HepG2 (cell line): ENCODE measurements at regions not wholly inside any gene's neighbourhood (a gene's known extent, or its start where the extent isn't known, plus 50 kb on each side); places are given as distances from the start of the nearest gene placed in this dataset.

Experiments
- ATAC-seq: fragments of 200-7000 bp; cut with Tn5 transposase; 3 replicates; pipeline ENCODE4 v1.9.1; 2020; ENCODE audit warnings: mild to moderate bottlenecking, moderate library complexity
- BruUV-seq: library from RNA; stranded (reverse); fragments of 400-500 nt; replicated peaks from 2 replicates; lab custom pipeline; 2021; lab: Mats Ljungman, UMichigan
- CTCF ChIA-PET: fragments of 300-600 bp; formaldehyde crosslinking; extraction: SDS; loops from one replicate; lab custom pipeline; 2021; ENCODE audit warnings: low total read pairs, inconsistent platforms, low intra/inter-chr PET ratio; lab: Yijun Ruan, JAX
- POLR2A ChIA-PET: fragments of 350-600 bp; sonication (Branson Sonifier 250); formaldehyde crosslinking; loops from one replicate; lab custom pipeline; 2020; ENCODE audit warnings: antibody characterized with exemption, inconsistent platforms; lab: Yijun Ruan, JAX
- DNase-seq: peaks from one replicate; pipeline ENCODE4 v3.0.0-alpha.2; 2015; ENCODE audit warnings: low spot score
- FAIRE-seq: peaks from 3 replicates; lab custom pipeline; 2011; peaks lifted over from hg19 to GRCh38; lab: Jason Lieb, UNC
- H2AFZ ChIP-seq: one replicate; pipeline ENCODE4 v1.6.1; 2011; ENCODE audit warnings: low read length, inconsistent platforms
- H3K27ac ChIP-seq: fragments of 300-600 bp; 3 replicates; pipeline ENCODE4 v1.8.0; 2011; ENCODE audit warnings: mixed run types, mild to moderate bottlenecking, mixed read lengths, low read length, inconsistent platforms; ENCODE audit not compliant: insufficient read depth; ENCODE audit errors: extremely low read length
- H3K27me3 ChIP-seq, 2 experiments: fragments of 200-600 bp in 1 of 2; 2 replicates in 1 of 2; 3 replicates in 1 of 2; pipeline versions ENCODE4 v1.6.0 to v1.8.0; 2011; ENCODE audit warnings: low read length in 2 of 2, mild to moderate bottlenecking in 2 of 2, moderate library complexity in 2 of 2, inconsistent platforms in 1 of 2; ENCODE audit not compliant: insufficient read depth in 2 of 2, control insufficient read depth in 1 of 2
- H3K36me3 ChIP-seq, 2 experiments: fragments of 200-600 bp in 1 of 2; replicated peaks in 1 of 2; 2 replicates in 1 of 2; 3 replicates in 1 of 2; pipeline versions ENCODE4 v1.5.1 to v1.8.0; 2011; ENCODE audit warnings: low read length in 2 of 2, inconsistent platforms in 1 of 2; ENCODE audit not compliant: insufficient read depth in 2 of 2, control insufficient read depth in 1 of 2
- H3K4me1 ChIP-seq: 2 replicates; pipeline ENCODE4 v1.5.1; 2012; ENCODE audit warnings: low read length, inconsistent platforms; ENCODE audit not compliant: insufficient read depth
- H3K4me2 ChIP-seq: 2 replicates; pipeline ENCODE4 v1.6.0; 2011; ENCODE audit warnings: low read depth, low read length, inconsistent platforms
- H3K4me3 ChIP-seq, 3 experiments: fragments of 200-600 bp in 1 of 3; sonication (generic), shearing (Covaris generic) in 1 of 3; replicated peaks in 1 of 3; 2 replicates each; pipeline ENCODE4 v1.5.1; 2011 to 2016; ENCODE audit warnings: low read length in 3 of 3, inconsistent platforms in 2 of 3, low read depth in 2 of 3, mild to moderate bottlenecking in 2 of 3, control low read depth in 1 of 3, mixed read lengths in 1 of 3; ENCODE audit not compliant: insufficient read depth in 1 of 3
- H3K79me2 ChIP-seq: one replicate; pipeline ENCODE4 v1.6.1; 2011; ENCODE audit warnings: low read length, inconsistent platforms; ENCODE audit not compliant: insufficient read depth
- H3K9ac ChIP-seq: 2 replicates; pipeline ENCODE4 v1.6.0; 2011; ENCODE audit warnings: mild to moderate bottlenecking, low read depth, low read length, inconsistent platforms; ENCODE audit not compliant: insufficient read depth
- H3K9me3 ChIP-seq: 2 replicates; pipeline ENCODE4 v1.5.1; 2012; ENCODE audit warnings: mild to moderate bottlenecking, low read length
- H4K20me1 ChIP-seq: 2 replicates; pipeline ENCODE4 v1.6.0; 2011; ENCODE audit warnings: inconsistent platforms, mild to moderate bottlenecking, low read length, moderate library complexity; ENCODE audit not compliant: insufficient read depth
- AGO1 ChIP-seq: fragments of 200-400 bp; formaldehyde crosslinking; IDR thresholded peaks from 2 replicates; pipeline ENCODE4 v1.6.1; 2017; ENCODE audit warnings: mild to moderate bottlenecking, low read depth, low read length, moderate library complexity; ENCODE audit not compliant: poor library complexity, severe bottlenecking
- E2F1 ChIP-seq: sonication (generic); formaldehyde crosslinking; IDR thresholded peaks from 2 replicates; pipeline ENCODE4 v1.5.0; 2020; ENCODE audit warnings: missing genetic modification reagents
- HDAC6 ChIP-seq: fragments of 200-600 bp; sonication (generic); IDR thresholded peaks from 2 replicates; pipeline ENCODE4 v1.7.0; 2017; ENCODE audit warnings: mild to moderate bottlenecking, antibody characterized with exemption, low read length, low read depth
- NFAT5 ChIP-seq: sonication (generic); formaldehyde crosslinking; IDR thresholded peaks from 2 replicates; pipeline ENCODE4 v1.4.0; 2020; ENCODE audit warnings: missing genetic modification reagents
- PCBP2 ChIP-seq: fragments of 200-400 bp; formaldehyde crosslinking; optimal IDR thresholded peaks from 2 replicates; pipeline ENCODE3; 2018; ENCODE audit warnings: low read length, low read depth; ENCODE audit not compliant: poor library complexity, severe bottlenecking
- PRDM4 ChIP-seq: sonication (generic); formaldehyde crosslinking; IDR thresholded peaks from 2 replicates; pipeline ENCODE4 v1.9.0; 2021; ENCODE audit warnings: missing genetic modification reagents, borderline replicate concordance
- SOX5 ChIP-seq: IDR thresholded peaks from 2 replicates; pipeline ENCODE4 v1.6.1; 2016; ENCODE audit warnings: borderline replicate concordance
- TGIF2 ChIP-seq: IDR thresholded peaks from 2 replicates; pipeline ENCODE4 v1.6.1; 2016; ENCODE audit warnings: control low read depth, missing compliant biosample characterization
- ZMYM4 ChIP-seq: sonication (generic); formaldehyde crosslinking; IDR thresholded peaks from 2 replicates; pipeline ENCODE4 v1.8.1; 2023; ENCODE audit warnings: mild to moderate bottlenecking, missing genetic modification reagents
- ZNF460 ChIP-seq: sonication (generic); formaldehyde crosslinking; IDR thresholded peaks from 2 replicates; pipeline ENCODE4 v1.5.1; 2020; ENCODE audit warnings: missing genetic modification reagents, mild to moderate bottlenecking, borderline replicate concordance
- ZNF546 ChIP-seq: sonication (generic); formaldehyde crosslinking; conservative IDR thresholded peaks from 2 replicates; pipeline ENCODE4 v1.8.1; 2023; ENCODE audit warnings: mild to moderate bottlenecking, missing genetic modification reagents
- ZNF605 ChIP-seq: sonication (generic); formaldehyde crosslinking; IDR thresholded peaks from 2 replicates; pipeline ENCODE4 v1.8.0; 2022; ENCODE audit warnings: mild to moderate bottlenecking, missing genetic modification reagents
- ZNF747 ChIP-seq: sonication (generic); formaldehyde crosslinking; IDR thresholded peaks from 2 replicates; pipeline ENCODE4 v1.8.1; 2023; ENCODE audit warnings: missing genetic modification reagents, mild to moderate bottlenecking, borderline replicate concordance
- WGBS: methylation state at CpG from one replicate; pipeline ENCODE4 v1.1.6; 2017; ENCODE audit warnings: low lambda C conversion rate; 5-methylcytosine and 5-hydroxymethylcytosine counted together
- in situ Hi-C: cut with HindIII; loops from 2 replicates; pipeline ENCODE4 v1.10.0; 2017; ENCODE audit warnings: low pct_unique_long_range_greater_than_20kb; ENCODE audit not compliant: extremely low pct_ligation_motif_present
- intact Hi-C: fragments of 100-400 bp; cut with micrococcal nuclease; formaldehyde crosslinking; loops from one replicate; pipeline ENCODE4 v1.10.0; 2022; ENCODE audit not compliant: unreplicated experiment

GRCh38 chr10:108034829-108035228, 870.3 kb upstream of the SORCS1 start:
- no peak for DNase-seq
- H3K4me2 ChIP-seq, result no peak overlapping the region
- H3K79me2 ChIP-seq, result no peaks in the 10 kb centered on the region
- in situ Hi-C loops (no loop called here), intact Hi-C loops (no loop called here)
- ChIA-PET POLR2A (no interaction called here), CTCF (no interaction called here)
- H2AFZ ChIP-seq, result no peak overlapping the region
- 0% methylated on average over 1 of the region's 1 CpG for WGBS
- no peaks in the 10 kb centered on the region for H3K27me3 ChIP-seq
- no peak for FAIRE-seq
- TF ChIP-seq PCBP2 (no peak), PRDM4 (CRISPR knock-in tag) (no peak), ZNF605 (CRISPR knock-in tag) (no peak), ZMYM4 (CRISPR knock-in tag) (no peak), ZNF546 (CRISPR knock-in tag) (no peak), NFAT5 (CRISPR knock-in tag) (no peak), E2F1 (CRISPR knock-in tag) (no peak), SOX5 (no peak), HDAC6 (no peak), AGO1 (no peak), ZNF747 (CRISPR knock-in tag) (no peak), ZNF460 (CRISPR knock-in tag) (no peak), TGIF2 (CRISPR knock-in tag) (no peak)
- ATAC-seq, result no peak
- no peak overlapping the region for H3K9ac ChIP-seq
- H4K20me1 ChIP-seq, result no peaks in the 10 kb centered on the region
- no TSS peak for BruUV-seq
- no peaks in the 10 kb centered on the region for H3K36me3 ChIP-seq
- no peaks in the 10 kb centered on the region for H3K4me1 ChIP-seq
- H3K9me3 ChIP-seq, result peaks cover 81% of the 10 kb centered on the region
- H3K27ac ChIP-seq, result no peak overlapping the region
- no peak overlapping the region for H3K4me3 ChIP-seq
